HEK293 (cell line): ENCODE measurements at regions not wholly inside any gene's neighbourhood (a gene's known extent, or its start where the extent isn't known, plus 50 kb on each side); places are given as distances from the start of the nearest gene placed in this dataset.

Source experiments
- CTCF ChIA-PET: fragments of 350-600 bp; formaldehyde crosslinking; extraction: SDS; loops from one replicate; lab custom pipeline; 2021; ENCODE audit warnings: antibody characterized with exemption; lab: Yijun Ruan, JAX
- POLR2A ChIA-PET: fragments of 300-600 bp; formaldehyde crosslinking; extraction: SDS; loops from one replicate; lab custom pipeline; 2020; ENCODE audit warnings: antibody characterized with exemption, inconsistent platforms; lab: Yijun Ruan, JAX
- H3K27ac ChIP-seq: fragments of 200-500 bp; sonication (Bioruptor generic); 2 replicates; pipeline ENCODE4 v1.5.1; 2014; ENCODE audit warnings: low read depth, low read length, control low read depth, inconsistent platforms; ENCODE audit errors: extremely low read depth
- H3K36me3 ChIP-seq, 2 experiments: fragments of 200-500 bp in 1 of 2; sonication (Bioruptor generic) in 1 of 2; 1 replicate in 1 of 2; 2 replicates in 1 of 2; pipeline ENCODE4 v1.5.1; 2014 to 2017; ENCODE audit warnings: inconsistent platforms in 2 of 2, low read length in 2 of 2; ENCODE audit not compliant: control insufficient read depth in 2 of 2, insufficient read depth in 1 of 2
- H3K4me1 ChIP-seq: fragments of 200-500 bp; sonication (Bioruptor generic); 2 replicates; pipeline ENCODE4 v1.5.1; 2014; ENCODE audit warnings: mild to moderate bottlenecking, low read length, inconsistent platforms; ENCODE audit not compliant: control insufficient read depth, insufficient read depth
- H3K4me3 ChIP-seq: 2 replicates; pipeline ENCODE4 v1.5.1; 2011; ENCODE audit warnings: low read depth, mild to moderate bottlenecking, control low read depth, low read length, moderate library complexity
- H3K9me3 ChIP-seq: fragments of 200-500 bp; sonication (Bioruptor generic); 2 replicates; pipeline ENCODE4 v1.5.1; 2014; ENCODE audit warnings: low read depth, low read length, inconsistent platforms; ENCODE audit not compliant: control insufficient read depth, insufficient read depth
- EGR2 ChIP-seq: fragments of 450-650 bp; formaldehyde crosslinking; IDR thresholded peaks from 2 replicates; pipeline ENCODE4 v1.5.1; 2016; ENCODE audit warnings: low read depth, missing biosample characterization, missing genetic modification characterization
- ELK4 ChIP-seq: IDR thresholded peaks from 2 replicates; pipeline ENCODE4 v1.6.1; 2011; ENCODE audit warnings: mild to moderate bottlenecking, low read depth, low read length, borderline replicate concordance
- GLI2 ChIP-seq: fragments of 450-650 bp; formaldehyde crosslinking; IDR thresholded peaks from 2 replicates; pipeline ENCODE4; 2017; ENCODE audit warnings: missing biosample characterization, missing genetic modification characterization, low read depth, borderline replicate concordance
- OSR2 ChIP-seq: fragments of 450-650 bp; formaldehyde crosslinking; IDR thresholded peaks from 2 replicates; pipeline ENCODE4 v1.5.1; 2016; ENCODE audit warnings: missing biosample characterization, missing genetic modification characterization
- PRDM2 ChIP-seq: fragments of 450-650 bp; formaldehyde crosslinking; IDR thresholded peaks from 2 replicates; pipeline ENCODE4 v1.5.1; 2016; ENCODE audit warnings: missing biosample characterization, missing genetic modification characterization, borderline replicate concordance
- SP7 ChIP-seq: fragments of 450-650 bp; formaldehyde crosslinking; IDR thresholded peaks from 2 replicates; pipeline ENCODE4 v1.5.1; 2016; ENCODE audit warnings: missing biosample characterization, missing genetic modification characterization
- ZBTB1 ChIP-seq: fragments of 450-650 bp; formaldehyde crosslinking; IDR thresholded peaks from 2 replicates; pipeline ENCODE4 v1.5.1; 2016; ENCODE audit warnings: missing biosample characterization, missing genetic modification characterization
- ZFP41 ChIP-seq: fragments of 450-650 bp; formaldehyde crosslinking; IDR thresholded peaks from 2 replicates; pipeline ENCODE4 v1.5.1; 2016; ENCODE audit warnings: missing biosample characterization, missing genetic modification characterization, borderline replicate concordance
- ZNF214 ChIP-seq: fragments of 450-650 bp; formaldehyde crosslinking; IDR thresholded peaks from 2 replicates; pipeline ENCODE4 v1.5.1; 2017; ENCODE audit warnings: missing biosample characterization, mild to moderate bottlenecking, missing genetic modification characterization, borderline replicate concordance
- ZNF24 ChIP-seq: fragments of 450-650 bp; formaldehyde crosslinking; IDR thresholded peaks from 2 replicates; pipeline ENCODE4 v1.5.1; 2016; ENCODE audit warnings: missing biosample characterization, missing genetic modification characterization
- ZNF280C ChIP-seq: fragments of 450-650 bp; formaldehyde crosslinking; IDR thresholded peaks from 2 replicates; pipeline ENCODE4 v1.5.1; 2016; ENCODE audit warnings: missing biosample characterization, missing genetic modification characterization
- ZNF324 ChIP-seq: fragments of 450-650 bp; formaldehyde crosslinking; IDR thresholded peaks from 2 replicates; pipeline ENCODE4 v1.5.1; 2016; ENCODE audit warnings: missing biosample characterization, missing genetic modification characterization
- ZNF341 ChIP-seq: fragments of 450-650 bp; formaldehyde crosslinking; IDR thresholded peaks from 2 replicates; pipeline ENCODE4; 2016; ENCODE audit warnings: low read depth, missing biosample characterization, missing genetic modification characterization
- ZNF549 ChIP-seq: fragments of 450-650 bp; IDR thresholded peaks from 2 replicates; pipeline ENCODE4 v1.5.1; 2018; ENCODE audit warnings: missing biosample characterization, missing genetic modification characterization, mild to moderate bottlenecking, inconsistent platforms, moderate library complexity
- ZNF626 ChIP-seq: fragments of 450-650 bp; sonication (Bioruptor Pico); formaldehyde crosslinking; IDR thresholded peaks from 2 replicates; pipeline ENCODE4 v1.5.1; 2018; ENCODE audit warnings: missing biosample characterization, missing genetic modification characterization, inconsistent platforms
- ZNF677 ChIP-seq: fragments of 450-650 bp; IDR thresholded peaks from 2 replicates; pipeline ENCODE4 v1.5.0; 2018; ENCODE audit warnings: missing biosample characterization, mild to moderate bottlenecking, missing genetic modification characterization, moderate library complexity
- ZNF776 ChIP-seq: fragments of 450-650 bp; formaldehyde crosslinking; IDR thresholded peaks from 2 replicates; pipeline ENCODE4 v1.5.0; 2017; ENCODE audit warnings: missing biosample characterization, missing genetic modification characterization, borderline replicate concordance
- TF ChIP-seq, protein P1 (sequence below): fragments of 450-650 bp; formaldehyde crosslinking; IDR thresholded peaks from 2 replicates; pipeline ENCODE4 v1.5.1; 2017; ENCODE audit warnings: missing biosample characterization, missing genetic modification characterization

DNA sequence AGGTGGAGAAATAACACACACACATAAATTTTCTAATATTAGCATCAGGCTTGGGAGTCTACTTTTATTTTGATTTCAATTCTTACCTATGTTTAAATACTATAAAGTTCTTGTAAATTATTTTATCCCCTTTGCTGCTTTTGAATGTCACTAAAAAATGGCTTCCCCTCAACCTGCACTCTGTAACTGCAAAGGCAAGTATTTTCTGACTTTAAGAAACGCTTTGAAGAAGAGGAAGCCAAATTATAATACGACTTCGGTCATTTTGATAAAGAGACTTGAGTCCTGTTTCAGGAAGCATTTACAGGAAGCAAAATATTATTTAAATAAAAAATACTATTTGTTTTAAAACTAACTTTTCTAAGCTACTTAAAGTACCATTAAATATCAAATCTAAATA, 627.7 kb upstream of the AGTR1 start:
- H3K36me3 ChIP-seq = no peaks in the 10 kb centered on the region
- H3K4me3 ChIP-seq = no peak overlapping the region
- no peak overlapping the region for H3K27ac ChIP-seq
- ChIA-PET POLR2A (no interaction called here), CTCF (no interaction called here)
- H3K4me1 ChIP-seq = no peaks in the 10 kb centered on the region
- no peaks in the 10 kb centered on the region for H3K9me3 ChIP-seq
- no peak for TF ChIP-seq ZNF626 (tag by site-specific recombination)
- no peak for TF ChIP-seq OSR2 (tag by site-specific recombination)
- TF ChIP-seq ZNF341 = no peak
- TF ChIP-seq ZNF776 (tag by site-specific recombination) = no peak
- TF ChIP-seq, protein P1, sequence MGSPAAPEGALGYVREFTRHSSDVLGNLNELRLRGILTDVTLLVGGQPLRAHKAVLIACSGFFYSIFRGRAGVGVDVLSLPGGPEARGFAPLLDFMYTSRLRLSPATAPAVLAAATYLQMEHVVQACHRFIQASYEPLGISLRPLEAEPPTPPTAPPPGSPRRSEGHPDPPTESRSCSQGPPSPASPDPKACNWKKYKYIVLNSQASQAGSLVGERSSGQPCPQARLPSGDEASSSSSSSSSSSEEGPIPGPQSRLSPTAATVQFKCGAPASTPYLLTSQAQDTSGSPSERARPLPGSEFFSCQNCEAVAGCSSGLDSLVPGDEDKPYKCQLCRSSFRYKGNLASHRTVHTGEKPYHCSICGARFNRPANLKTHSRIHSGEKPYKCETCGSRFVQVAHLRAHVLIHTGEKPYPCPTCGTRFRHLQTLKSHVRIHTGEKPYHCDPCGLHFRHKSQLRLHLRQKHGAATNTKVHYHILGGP (tag by site-specific recombination) = no peak
- TF ChIP-seq ELK4 = no peak
- TF ChIP-seq GLI2 (tag by site-specific recombination) = no peak
- TF ChIP-seq ZNF214 (tag by site-specific recombination) = no peak
- TF ChIP-seq ZNF24 (tag by site-specific recombination) = no peak
- TF ChIP-seq ZNF549 (tag by site-specific recombination) = no peak
- TF ChIP-seq ZBTB1 (tag by site-specific recombination) = no peak
- TF ChIP-seq EGR2 (tag by site-specific recombination) = no peak
- no peak for TF ChIP-seq ZFP41
- no peak for TF ChIP-seq ZNF280C (tag by site-specific recombination)

GRCh38 chr3:148073721-148074456, 623.8 kb upstream of the AGTR1 start:
- TF ChIP-seq ZNF324 = no peak
- no peak for TF ChIP-seq ZNF677 (tag by site-specific recombination)
- no peak for TF ChIP-seq PRDM2 (tag by site-specific recombination)
- TF ChIP-seq ELK4 = no peak
- no peak for TF ChIP-seq SP7 (tag by site-specific recombination)
- Histone ChIP-seq H3K27ac (no peak overlapping the region), H3K36me3 (no peaks in the 10 kb centered on the region), H3K9me3 (no peaks in the 10 kb centered on the region), H3K4me1 (no peaks in the 10 kb centered on the region), H3K4me3 (no peak overlapping the region)
- POLR2A ChIA-PET = no interaction called here
- CTCF ChIA-PET = interaction anchor here (2.2 kb wide), 1 partner anchor 235 kb away, joined by 9 read pairs; no protein-coding TSS in a partner anchor
